ENCODE measurements at regions not wholly inside any gene's neighbourhood (a gene's known extent, or its start where the extent isn't known, plus 50 kb on each side); places are given as distances from the start of the nearest gene placed in this dataset.

GRCh38 chr12:46578190-46578982 lies 205.8 kb upstream of the SLC38A2 start:
- TF ChIP-seq CTCF (conservative IDR thresholded peaks at IDR 0.05 in 1 of 2, IDR thresholded peaks at IDR 0.05 in 1 of 2; ENCODE audit: low read depth in 1 of 2, low read length in 2 of 2) (no peak), EZH2 (IDR thresholded peaks at IDR 0.05; ENCODE audit: low read length, missing control alignments) (no peak)
